ENCODE measurements at regions not wholly inside any gene's neighbourhood (a gene's known extent, or its start where the extent isn't known, plus 50 kb on each side); places are given as distances from the start of the nearest gene placed in this dataset.

GRCh38 chrX:68898598-68898997, 69.8 kb downstream of the EFNB1 start:
- no peak overlapping the region for H2BK120ac ChIP-seq (ENCODE audit: insufficient read depth, low read length, poor library complexity)

GRCh38 chrX:68897118-68897945, 68.5 kb downstream of the EFNB1 start:
- Histone ChIP-seq H3K9ac (ENCODE audit: low read length) (no peak overlapping the region), H3K4me1 (ENCODE audit: control insufficient read depth in 1 of 2, insufficient read depth in 2 of 2, low read length in 2 of 2) (peaks cover 0 to 3% of the 10 kb centered on the region in 2 experiments), H3K4me2 (ENCODE audit: low read length) (no peak overlapping the region), H2BK120ac (ENCODE audit: insufficient read depth, low read length, poor library complexity) (no peak overlapping the region), H2BK12ac (ENCODE audit: low read length) (no peak overlapping the region), H3K36me3 (ENCODE audit: control insufficient read depth in 1 of 2, insufficient read depth in 2 of 2, low read length in 2 of 2) (no peaks in the 10 kb centered on the region), H4K8ac (ENCODE audit: low read depth, low read length) (no peak overlapping the region), H3K79me2 (ENCODE audit: control insufficient read depth, insufficient read depth, low read length, poor library complexity) (no peaks in the 10 kb centered on the region), H2BK5ac (ENCODE audit: low read depth, low read length, poor library complexity) (no peak overlapping the region), H3K9me3 (ENCODE audit: insufficient read depth, low read depth, low read length) (no peaks in the 10 kb centered on the region), H4K12ac (ENCODE audit: low read depth, low read length) (no peak overlapping the region), H3K4me3 (ENCODE audit: low read depth, low read length) (no peak overlapping the region), H2AFZ (ENCODE audit: insufficient read depth, low read length, poor library complexity) (no peak overlapping the region), H3K79me1 (ENCODE audit: low read length) (no peaks in the 10 kb centered on the region), H3K4ac (ENCODE audit: low read depth, low read length) (no peak overlapping the region), H3K23ac (ENCODE audit: low read length) (no peak overlapping the region), H3K27ac (ENCODE audit: low read depth, low read length) (no peak overlapping the region), H3K27me3 (ENCODE audit: insufficient read depth, low read length) (no peaks in the 10 kb centered on the region), H3K14ac (ENCODE audit: low read length) (no peak overlapping the region), H3K18ac (ENCODE audit: low read length) (no peak overlapping the region), H4K91ac (ENCODE audit: low read depth, low read length) (no peak overlapping the region), H2AK5ac (ENCODE audit: low read length) (no peak overlapping the region)
- no peak for DNase-seq
- no CpG with 5 or more reads among the region's 8 CpGs for WGBS (ENCODE audit: extremely low coverage, insufficient coverage, insufficient read length)

More at GRCh38 chrX:68898598-68898997, 69.8 kb downstream of the EFNB1 start:
- Histone ChIP-seq H3K79me1 (ENCODE audit: low read length) (no peaks in the 10 kb centered on the region), H3K4me2 (ENCODE audit: low read length) (no peak overlapping the region), H3K36me3 (ENCODE audit: control insufficient read depth in 1 of 2, insufficient read depth in 2 of 2, low read length in 2 of 2) (no peaks in the 10 kb centered on the region), H3K14ac (ENCODE audit: low read length) (no peak overlapping the region), H3K27me3 (ENCODE audit: insufficient read depth, low read length) (no peaks in the 10 kb centered on the region), H4K8ac (ENCODE audit: low read depth, low read length) (no peak overlapping the region), H3K27ac (ENCODE audit: low read depth, low read length) (no peak overlapping the region), H2BK12ac (ENCODE audit: low read length) (no peak overlapping the region), H3K9me3 (ENCODE audit: insufficient read depth, low read depth, low read length) (no peaks in the 10 kb centered on the region), H4K12ac (ENCODE audit: low read depth, low read length) (no peak overlapping the region), H3K79me2 (ENCODE audit: control insufficient read depth, insufficient read depth, low read length, poor library complexity) (no peaks in the 10 kb centered on the region), H2BK5ac (ENCODE audit: low read depth, low read length, poor library complexity) (no peak overlapping the region), H3K4me3 (ENCODE audit: low read depth, low read length) (no peak overlapping the region), H2AK5ac (ENCODE audit: low read length) (no peak overlapping the region), H3K4me1 (ENCODE audit: control insufficient read depth in 1 of 2, insufficient read depth in 2 of 2, low read length in 2 of 2) (peaks cover 0 to 3% of the 10 kb centered on the region in 2 experiments), H4K91ac (ENCODE audit: low read depth, low read length) (no peak overlapping the region), H2AFZ (ENCODE audit: insufficient read depth, low read length, poor library complexity) (no peak overlapping the region), H3K4ac (ENCODE audit: low read depth, low read length) (no peak overlapping the region), H3K9ac (ENCODE audit: low read length) (no peak overlapping the region), H3K23ac (ENCODE audit: low read length) (no peak overlapping the region), H3K18ac (ENCODE audit: low read length) (no peak overlapping the region)
- no peak for DNase-seq
- WGBS (ENCODE audit: extremely low coverage, insufficient coverage, insufficient read length) = no CpG with 5 or more reads among the region's 8 CpGs

GRCh38 chrX:68896581-68896980, 67.8 kb downstream of the EFNB1 start:
- Histone ChIP-seq H3K27ac (ENCODE audit: low read depth, low read length) (no peak overlapping the region), H2BK120ac (ENCODE audit: insufficient read depth, low read length, poor library complexity) (no peak overlapping the region), H2AFZ (ENCODE audit: insufficient read depth, low read length, poor library complexity) (no peak overlapping the region), H3K9ac (ENCODE audit: low read length) (no peak overlapping the region), H4K12ac (ENCODE audit: low read depth, low read length) (no peak overlapping the region), H3K4ac (ENCODE audit: low read depth, low read length) (no peak overlapping the region), H3K18ac (ENCODE audit: low read length) (no peak overlapping the region), H3K4me1 (ENCODE audit: control insufficient read depth in 1 of 2, insufficient read depth in 2 of 2, low read length in 2 of 2) (peaks cover 0 to 3% of the 10 kb centered on the region in 2 experiments), H3K27me3 (ENCODE audit: insufficient read depth, low read length) (no peaks in the 10 kb centered on the region), H4K91ac (ENCODE audit: low read depth, low read length) (no peak overlapping the region), H4K8ac (ENCODE audit: low read depth, low read length) (no peak overlapping the region), H3K23ac (ENCODE audit: low read length) (no peak overlapping the region), H3K9me3 (ENCODE audit: insufficient read depth, low read depth, low read length) (no peaks in the 10 kb centered on the region), H2AK5ac (ENCODE audit: low read length) (no peak overlapping the region), H3K36me3 (ENCODE audit: control insufficient read depth in 1 of 2, insufficient read depth in 2 of 2, low read length in 2 of 2) (no peaks in the 10 kb centered on the region), H3K14ac (ENCODE audit: low read length) (no peak overlapping the region), H3K4me2 (ENCODE audit: low read length) (no peak overlapping the region), H3K79me1 (ENCODE audit: low read length) (no peaks in the 10 kb centered on the region), H2BK5ac (ENCODE audit: low read depth, low read length, poor library complexity) (no peak overlapping the region), H2BK12ac (ENCODE audit: low read length) (no peak overlapping the region), H3K79me2 (ENCODE audit: control insufficient read depth, insufficient read depth, low read length, poor library complexity) (no peaks in the 10 kb centered on the region), H3K4me3 (ENCODE audit: low read depth, low read length) (no peak overlapping the region)
- DNase-seq = no peak
- no CpG with 5 or more reads among the region's 6 CpGs for WGBS (ENCODE audit: extremely low coverage, insufficient coverage, insufficient read length)

GRCh38 chrX:68895778-68896177, 67.0 kb downstream of the EFNB1 start:
- Histone ChIP-seq H3K79me1 (ENCODE audit: low read length) (no peaks in the 10 kb centered on the region), H4K91ac (ENCODE audit: low read depth, low read length) (no peak overlapping the region), H3K18ac (ENCODE audit: low read length) (no peak overlapping the region), H3K27me3 (ENCODE audit: insufficient read depth, low read length) (no peaks in the 10 kb centered on the region), H3K27ac (ENCODE audit: low read depth, low read length) (no peak overlapping the region), H3K4me3 (ENCODE audit: low read depth, low read length) (no peak overlapping the region), H3K4ac (ENCODE audit: low read depth, low read length) (no peak overlapping the region), H2AK5ac (ENCODE audit: low read length) (no peak overlapping the region), H3K9ac (ENCODE audit: low read length) (no peak overlapping the region), H3K23ac (ENCODE audit: low read length) (no peak overlapping the region), H3K36me3 (ENCODE audit: control insufficient read depth in 1 of 2, insufficient read depth in 2 of 2, low read length in 2 of 2) (no peaks in the 10 kb centered on the region), H2AFZ (ENCODE audit: insufficient read depth, low read length, poor library complexity) (no peak overlapping the region), H3K14ac (ENCODE audit: low read length) (no peak overlapping the region), H2BK5ac (ENCODE audit: low read depth, low read length, poor library complexity) (no peak overlapping the region), H4K12ac (ENCODE audit: low read depth, low read length) (no peak overlapping the region), H3K9me3 (ENCODE audit: insufficient read depth, low read depth, low read length) (no peaks in the 10 kb centered on the region), H2BK12ac (ENCODE audit: low read length) (no peak overlapping the region), H4K8ac (ENCODE audit: low read depth, low read length) (no peak overlapping the region), H2BK120ac (ENCODE audit: insufficient read depth, low read length, poor library complexity) (no peak overlapping the region), H3K4me2 (ENCODE audit: low read length) (no peak overlapping the region), H3K4me1 (ENCODE audit: control insufficient read depth in 1 of 2, insufficient read depth in 2 of 2, low read length in 2 of 2) (peaks cover 0 to 3% of the 10 kb centered on the region in 2 experiments), H3K79me2 (ENCODE audit: control insufficient read depth, insufficient read depth, low read length, poor library complexity) (no peaks in the 10 kb centered on the region)
- WGBS (ENCODE audit: extremely low coverage, insufficient coverage, insufficient read length) = no CpG with 5 or more reads among the region's 5 CpGs
- DNase-seq = no peak
